Lower leg skin (tissue), 3 donors: ENCODE measurements at regions not wholly inside any gene's neighbourhood (a gene's known extent, or its start where the extent isn't known, plus 50 kb on each side); places are given as distances from the start of the nearest gene placed in this dataset.

Experiments used
- POLR2A ChIP-seq, 2 donors: fragments of 450-650 bp; IDR thresholded peaks; one replicate each; pipeline ENCODE4 v1.6.1; 2016 to 2017; ENCODE audit warnings: antibody characterized with exemption in 2 of 2, mild to moderate bottlenecking in 1 of 2, moderate library complexity in 1 of 2
- TF ChIP-seq, protein P1 (sequence below), 3 donors: fragments of 450-650 bp; IDR thresholded peaks; one replicate each; pipeline ENCODE4 v1.5.1; 2016; ENCODE audit warnings: antibody characterized with exemption in 3 of 3, mild to moderate bottlenecking in 3 of 3, moderate library complexity in 2 of 3

DNA sequence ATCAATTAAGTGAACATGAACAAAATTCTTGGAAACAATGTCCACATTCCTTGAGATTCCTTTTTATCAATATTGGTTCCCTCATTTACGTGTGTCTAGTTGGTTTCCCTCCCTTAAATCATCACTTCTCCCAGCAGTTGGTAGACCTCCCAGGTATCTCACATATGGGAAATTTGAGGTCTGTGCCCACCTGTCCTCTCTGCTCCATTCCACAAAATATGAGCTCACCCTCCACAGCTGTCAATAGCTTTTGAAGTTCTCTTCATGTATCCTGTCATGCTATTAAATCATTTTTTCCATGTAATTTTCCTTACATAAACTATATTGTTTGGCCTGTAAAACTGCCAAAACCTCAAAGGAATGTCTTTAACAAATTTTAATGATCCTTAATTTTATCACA lies 992.2 kb upstream of the ACVR2A start:
- TF ChIP-seq, protein P1, sequence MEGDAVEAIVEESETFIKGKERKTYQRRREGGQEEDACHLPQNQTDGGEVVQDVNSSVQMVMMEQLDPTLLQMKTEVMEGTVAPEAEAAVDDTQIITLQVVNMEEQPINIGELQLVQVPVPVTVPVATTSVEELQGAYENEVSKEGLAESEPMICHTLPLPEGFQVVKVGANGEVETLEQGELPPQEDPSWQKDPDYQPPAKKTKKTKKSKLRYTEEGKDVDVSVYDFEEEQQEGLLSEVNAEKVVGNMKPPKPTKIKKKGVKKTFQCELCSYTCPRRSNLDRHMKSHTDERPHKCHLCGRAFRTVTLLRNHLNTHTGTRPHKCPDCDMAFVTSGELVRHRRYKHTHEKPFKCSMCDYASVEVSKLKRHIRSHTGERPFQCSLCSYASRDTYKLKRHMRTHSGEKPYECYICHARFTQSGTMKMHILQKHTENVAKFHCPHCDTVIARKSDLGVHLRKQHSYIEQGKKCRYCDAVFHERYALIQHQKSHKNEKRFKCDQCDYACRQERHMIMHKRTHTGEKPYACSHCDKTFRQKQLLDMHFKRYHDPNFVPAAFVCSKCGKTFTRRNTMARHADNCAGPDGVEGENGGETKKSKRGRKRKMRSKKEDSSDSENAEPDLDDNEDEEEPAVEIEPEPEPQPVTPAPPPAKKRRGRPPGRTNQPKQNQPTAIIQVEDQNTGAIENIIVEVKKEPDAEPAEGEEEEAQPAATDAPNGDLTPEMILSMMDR (IDR thresholded peaks at IDR 0.05): no peak
- no peak for TF ChIP-seq POLR2A (IDR thresholded peaks at IDR 0.05)
